ENCODE measurements at regions not wholly inside any gene's neighbourhood (a gene's known extent, or its start where the extent isn't known, plus 50 kb on each side); places are given as distances from the start of the nearest gene placed in this dataset.

DNA sequence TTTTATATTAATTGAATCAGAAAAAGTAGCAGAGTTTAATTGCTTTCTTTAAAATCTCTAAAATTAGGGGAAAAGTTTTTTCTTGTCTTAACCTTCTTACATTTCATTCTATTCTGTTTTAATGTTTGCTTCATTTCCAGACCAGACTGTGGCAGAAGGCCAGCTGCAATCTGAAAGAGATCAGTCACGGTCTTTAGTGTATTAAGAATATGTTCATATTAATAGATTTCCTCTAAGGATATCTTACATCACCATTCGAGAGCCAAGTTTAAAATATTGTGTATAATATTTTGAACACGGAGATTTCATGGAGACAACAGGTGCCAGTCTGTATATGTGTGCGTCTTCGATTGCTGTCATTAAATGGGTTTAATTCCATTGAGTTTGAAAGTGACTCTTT is 230.9 kb upstream of the ZSWIM2 start:
- TF ChIP-seq ZNF384 (IDR thresholded peaks at IDR 0.05): no peak
- TF ChIP-seq ELF4 (IDR thresholded peaks at IDR 0.05): no peak
- no peak for TF ChIP-seq SP1 (IDR thresholded peaks at IDR 0.05)
- no peak for TF ChIP-seq NFRKB (IDR thresholded peaks at IDR 0.05)
- no peak for TF ChIP-seq BHLHE40 (IDR thresholded peaks at IDR 0.05; ENCODE audit: borderline replicate concordance)
- TF ChIP-seq SUZ12 (IDR thresholded peaks at IDR 0.05): no peak
- no peak for TF ChIP-seq FOXM1 (IDR thresholded peaks at IDR 0.05; ENCODE audit: borderline replicate concordance)
